ENCODE measurements at regions not wholly inside any gene's neighbourhood (a gene's known extent, or its start where the extent isn't known, plus 50 kb on each side); places are given as distances from the start of the nearest gene placed in this dataset.
A peak's percentile ranks its signal among the peaks of the same experiment; 100 is the strongest.

DNA sequence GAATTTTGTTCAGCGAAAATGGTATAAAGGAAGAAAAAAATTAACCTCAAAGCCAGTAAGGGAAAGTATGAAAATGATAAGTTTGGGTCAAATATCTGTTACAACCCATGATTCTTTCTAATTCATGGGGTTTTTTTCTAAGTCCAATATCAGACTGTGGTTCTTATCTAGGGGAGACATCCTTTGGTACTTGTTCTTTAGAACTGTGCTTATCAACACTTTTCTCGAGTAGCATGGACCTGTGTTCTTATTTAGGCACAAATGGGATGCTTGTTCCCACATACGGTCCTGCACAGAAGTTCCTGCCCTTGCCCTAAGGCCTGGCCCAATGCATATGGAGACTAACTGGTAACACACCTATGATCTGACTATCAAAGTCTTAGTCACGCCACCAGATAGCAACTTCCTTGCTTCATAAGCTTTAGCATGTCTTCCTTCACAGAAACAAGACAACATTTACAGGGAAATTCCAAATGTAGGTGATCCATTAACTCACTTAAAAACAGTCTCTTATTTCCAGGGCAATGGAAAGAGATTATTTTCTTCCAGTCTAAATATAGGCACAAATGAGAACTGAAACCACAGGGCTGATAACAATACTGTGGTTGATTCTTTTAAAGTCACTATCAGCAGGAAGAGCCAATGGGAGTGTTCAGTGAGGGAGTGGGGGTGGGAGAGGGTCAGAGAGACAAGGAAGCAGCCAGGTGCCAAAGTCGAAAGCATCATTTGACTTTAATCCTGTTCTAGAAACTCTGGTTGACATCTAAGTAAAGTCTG lies 268.8 kb upstream of the ANKRD55 start:
- no peak for TF ChIP-seq CTCF (IDR thresholded peaks at IDR 0.05; ENCODE audit: extremely low read depth, missing control alignments)
- DNase-seq (ENCODE audit: low spot score), result no peak

DNA sequence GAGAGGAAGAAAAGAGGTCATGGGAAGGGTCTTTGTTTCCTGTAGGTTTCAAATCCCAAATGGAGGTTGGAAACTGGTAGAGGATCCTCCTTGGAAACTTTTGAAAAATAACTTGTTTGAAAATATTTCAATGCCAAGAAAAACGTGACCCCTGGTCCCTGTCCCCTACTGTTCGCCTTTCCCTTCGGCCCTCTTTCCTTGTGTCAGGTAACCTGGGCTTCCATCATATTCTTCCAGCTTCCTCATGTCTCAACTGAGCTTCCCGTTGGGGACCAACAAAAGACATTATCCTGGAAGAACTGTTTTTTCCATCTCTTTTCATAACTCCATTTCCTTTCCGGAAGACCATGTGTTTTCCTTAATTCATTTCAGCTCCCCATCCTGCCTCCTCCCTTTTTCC lies 266.8 kb upstream of the ANKRD55 start:
- DNase-seq (ENCODE audit: low spot score), result no peak
- TF ChIP-seq CTCF (IDR thresholded peaks at IDR 0.05; ENCODE audit: extremely low read depth, missing control alignments), result no peak

DNA sequence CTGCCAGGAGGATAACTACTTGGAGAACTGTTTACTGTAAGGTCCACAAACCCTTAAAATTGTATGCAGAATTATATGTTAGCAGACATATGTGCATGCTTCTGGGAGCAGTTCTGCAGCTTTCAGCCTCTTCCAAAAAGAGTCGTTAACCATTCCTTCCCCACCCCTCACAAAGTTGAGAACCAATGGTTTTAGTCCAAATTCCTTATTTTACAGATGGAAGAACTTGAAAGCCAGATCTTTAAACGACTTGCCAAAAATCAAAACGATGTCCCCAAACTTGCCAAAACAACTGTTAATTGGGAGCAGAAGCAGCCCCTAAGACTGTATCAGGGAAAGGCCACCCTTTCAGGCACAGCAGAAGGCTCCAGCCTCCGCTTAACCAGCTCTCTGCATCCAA lies 266.4 kb upstream of the ANKRD55 start:
- no peak for DNase-seq (ENCODE audit: low spot score)
- TF ChIP-seq CTCF (IDR thresholded peaks at IDR 0.05; ENCODE audit: extremely low read depth, missing control alignments), result no peak

- TF ChIP-seq CTCF (IDR thresholded peaks at IDR 0.05; ENCODE audit: extremely low read depth, missing control alignments), result no peak
- DNase-seq (ENCODE audit: low spot score), result no peak
These were observed 265.7 kb upstream of the ANKRD55 start for GRCh38 chr5:56498759-56499395.

- no peak for TF ChIP-seq CTCF (IDR thresholded peaks at IDR 0.05; ENCODE audit: extremely low read depth, missing control alignments)
- no peak for DNase-seq (ENCODE audit: low spot score)
These were observed 263.5 kb upstream of the ANKRD55 start for GRCh38 chr5:56496581-56497063.

DNA sequence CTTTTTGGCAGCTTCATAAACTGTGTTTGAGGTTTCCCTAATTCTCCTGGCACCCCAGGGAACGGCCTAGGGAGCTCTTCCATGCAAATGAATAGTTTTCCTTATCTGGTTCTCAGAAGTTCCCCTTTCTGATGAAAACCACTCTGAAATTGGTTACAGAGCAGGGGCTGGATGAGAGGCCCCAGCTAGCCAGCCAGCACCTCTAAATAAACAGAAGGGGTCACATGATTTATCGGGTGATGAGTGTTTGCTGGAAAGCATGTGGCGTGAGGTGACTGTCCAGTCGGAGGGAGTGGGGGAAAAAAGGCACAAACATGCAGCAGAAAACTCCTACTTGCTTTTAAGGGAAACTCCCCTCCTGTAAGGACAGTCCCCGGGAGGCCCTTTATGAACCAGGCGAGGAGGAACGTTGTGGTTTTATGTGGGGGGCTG lies 261.2 kb upstream of the ANKRD55 start:
- TF ChIP-seq CTCF (IDR thresholded peaks at IDR 0.05; ENCODE audit: extremely low read depth, missing control alignments), result no peak

GRCh38 chr5:56493766-56494165 lies 260.6 kb upstream of the ANKRD55 start:
- TF ChIP-seq CTCF (IDR thresholded peaks at IDR 0.05; ENCODE audit: extremely low read depth, missing control alignments), result no peak
- no peak for DNase-seq (ENCODE audit: low spot score)

More for the DNA sequence above, 261.2 kb upstream of the ANKRD55 start:
- peak; percentile 25 for DNase-seq (ENCODE audit: low spot score)

Measured in GM20000 (cell line).